ENCODE measurements at regions not wholly inside any gene's neighbourhood (a gene's known extent, or its start where the extent isn't known, plus 50 kb on each side); places are given as distances from the start of the nearest gene placed in this dataset.

DNA sequence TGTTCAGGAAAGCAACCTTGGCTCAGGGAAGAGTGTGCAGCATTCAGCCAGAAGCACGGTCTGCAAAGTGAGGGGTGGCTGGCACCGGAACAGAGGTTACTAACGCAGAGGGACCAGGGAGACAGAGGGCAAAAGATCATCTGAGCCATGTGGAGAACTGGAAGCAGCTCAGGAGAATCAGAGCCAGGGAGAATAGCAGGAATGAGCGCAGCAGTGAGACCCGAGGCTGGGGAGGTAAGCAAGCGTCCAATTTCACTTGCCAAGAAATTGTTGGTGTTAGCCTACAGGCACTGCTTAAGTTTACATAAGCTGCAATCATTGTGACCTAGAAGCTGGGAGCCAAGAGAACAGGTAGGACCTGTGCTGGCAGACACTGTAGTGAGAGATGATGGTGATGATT, 372.6 kb upstream of the POU3F3 start:
- TF ChIP-seq POLR2A (IDR thresholded peaks at IDR 0.05; ENCODE audit: low read length) = no peak
- TF ChIP-seq GATA1 (IDR thresholded peaks at IDR 0.05; ENCODE audit: low read depth, low read length) = no peak
